GM23338 (cell line): ENCODE measurements at regions not wholly inside any gene's neighbourhood (a gene's known extent, or its start where the extent isn't known, plus 50 kb on each side); places are given as distances from the start of the nearest gene placed in this dataset.

Source experiments
- CREB1 ChIP-seq: fragments of 250-450 bp; sonication (Bioruptor Pico); IDR thresholded peaks from 2 replicates; pipeline ENCODE4 v1.5.0; 2020; ENCODE audit warnings: low read depth, mild to moderate bottlenecking, moderate library complexity
- CTCF ChIP-seq, 2 experiments: fragments of 200-600 bp in 1 of 2; sonication (generic) in 1 of 2; conservative IDR thresholded peaks; 2 replicates each; pipeline versions ENCODE4 v1.5.1 to v1.6.1; 2016 to 2017; ENCODE audit warnings: antibody characterized with exemption in 2 of 2, low read depth in 2 of 2, mild to moderate bottlenecking in 2 of 2, moderate library complexity in 1 of 2
- EZH2 ChIP-seq: fragments of 200-600 bp; sonication (generic); IDR thresholded peaks from one replicate; pipeline ENCODE4 v1.8.0; 2017; ENCODE audit warnings: antibody characterized with exemption, mild to moderate bottlenecking, low read depth; ENCODE audit not compliant: unreplicated experiment
- EZH2phosphoT487 ChIP-seq: fragments of 200-600 bp; sonication (generic); IDR thresholded peaks from one replicate; pipeline ENCODE4 v1.8.1; 2018; ENCODE audit warnings: antibody characterized with exemption; ENCODE audit not compliant: unreplicated experiment
- JUNB ChIP-seq: IDR thresholded peaks from one replicate; pipeline ENCODE4 v1.6.1; 2016; ENCODE audit warnings: antibody characterized with exemption; ENCODE audit not compliant: unreplicated experiment
- NANOG ChIP-seq: IDR thresholded peaks from 2 replicates; pipeline ENCODE4 v1.6.1; 2016; ENCODE audit warnings: antibody characterized with exemption, borderline replicate concordance
- POLR2AphosphoS5 ChIP-seq: IDR thresholded peaks from 2 replicates; pipeline ENCODE4 v1.6.1; 2016; ENCODE audit warnings: antibody characterized with exemption, low read depth
- REST ChIP-seq: IDR thresholded peaks from one replicate; pipeline ENCODE4 v1.6.1; 2018; ENCODE audit warnings: antibody characterized with exemption; ENCODE audit not compliant: unreplicated experiment
- STAT1 ChIP-seq: IDR thresholded peaks from one replicate; pipeline ENCODE4 v1.6.1; 2016; ENCODE audit warnings: antibody characterized with exemption; ENCODE audit not compliant: unreplicated experiment
- ZNF114 ChIP-seq: fragments of 250-450 bp; sonication (Bioruptor Pico); IDR thresholded peaks from 2 replicates; pipeline ENCODE4 v1.5.0; 2020; ENCODE audit warnings: mild to moderate bottlenecking, moderate library complexity
- ZNF331 ChIP-seq: fragments of 250-450 bp; sonication (Bioruptor Pico); IDR thresholded peaks from 2 replicates; pipeline ENCODE4 v1.5.0; 2020; ENCODE audit warnings: low read depth, mild to moderate bottlenecking, moderate library complexity
- ZNF462 ChIP-seq: fragments of 250-450 bp; sonication (Bioruptor Pico); IDR thresholded peaks from 2 replicates; pipeline ENCODE4 v1.5.0; 2020; ENCODE audit warnings: mild to moderate bottlenecking, moderate library complexity

- TF ChIP-seq CTCF (conservative IDR thresholded peaks at IDR 0.05; ENCODE audit: low read depth in 2 of 2) (no peak), POLR2AphosphoS5 (no peak), ZNF462 (no peak), EZH2 (no peak), NANOG (no peak), EZH2phosphoT487 (no peak), REST (no peak), JUNB (no peak), ZNF114 (no peak), ZNF331 (CRISPR knock-in tag) (no peak), CREB1 (no peak), STAT1 (no peak)
These were observed 164.1 kb upstream of the ZNF618 start for GRCh38 chr9:113712053-113712452.
